ENCODE measurements at regions not wholly inside any gene's neighbourhood (a gene's known extent, or its start where the extent isn't known, plus 50 kb on each side); places are given as distances from the start of the nearest gene placed in this dataset.

GRCh38 chr14:81884382-81884781 is 350.7 kb upstream of the SEL1L start:
- TF ChIP-seq CTCF (IDR thresholded peaks at IDR 0.05) (no peak), POLR2A (IDR thresholded peaks at IDR 0.05) (no peak)
